RWPE1 (cell line): ENCODE measurements at regions not wholly inside any gene's neighbourhood (a gene's known extent, or its start where the extent isn't known, plus 50 kb on each side); places are given as distances from the start of the nearest gene placed in this dataset.

Experiments
- CTCF ChIA-PET: fragments of 350-600 bp; sonication (Branson Sonifier 250); formaldehyde crosslinking; extraction: SDS; loops from one replicate; lab custom pipeline; 2021; lab: Yijun Ruan, JAX
- POLR2A ChIA-PET: fragments of 400-600 bp; formaldehyde crosslinking; extraction: SDS; loops from one replicate; lab custom pipeline; 2020; ENCODE audit warnings: antibody characterized with exemption; ENCODE audit not compliant: low non-redundant PET; lab: Yijun Ruan, JAX
- DNase-seq: peaks from one replicate; pipeline ENCODE4 v3.0.0; 2012; ENCODE audit warnings: low spot score
- H3K27ac ChIP-seq: fragments of 450-650 bp; 2 replicates; pipeline ENCODE4 v1.5.1; 2017
- CTCF ChIP-seq: fragments of 450-650 bp; conservative IDR thresholded peaks from 2 replicates; pipeline ENCODE4 v1.5.1; 2017; ENCODE audit warnings: low read depth, mild to moderate bottlenecking

DNA sequence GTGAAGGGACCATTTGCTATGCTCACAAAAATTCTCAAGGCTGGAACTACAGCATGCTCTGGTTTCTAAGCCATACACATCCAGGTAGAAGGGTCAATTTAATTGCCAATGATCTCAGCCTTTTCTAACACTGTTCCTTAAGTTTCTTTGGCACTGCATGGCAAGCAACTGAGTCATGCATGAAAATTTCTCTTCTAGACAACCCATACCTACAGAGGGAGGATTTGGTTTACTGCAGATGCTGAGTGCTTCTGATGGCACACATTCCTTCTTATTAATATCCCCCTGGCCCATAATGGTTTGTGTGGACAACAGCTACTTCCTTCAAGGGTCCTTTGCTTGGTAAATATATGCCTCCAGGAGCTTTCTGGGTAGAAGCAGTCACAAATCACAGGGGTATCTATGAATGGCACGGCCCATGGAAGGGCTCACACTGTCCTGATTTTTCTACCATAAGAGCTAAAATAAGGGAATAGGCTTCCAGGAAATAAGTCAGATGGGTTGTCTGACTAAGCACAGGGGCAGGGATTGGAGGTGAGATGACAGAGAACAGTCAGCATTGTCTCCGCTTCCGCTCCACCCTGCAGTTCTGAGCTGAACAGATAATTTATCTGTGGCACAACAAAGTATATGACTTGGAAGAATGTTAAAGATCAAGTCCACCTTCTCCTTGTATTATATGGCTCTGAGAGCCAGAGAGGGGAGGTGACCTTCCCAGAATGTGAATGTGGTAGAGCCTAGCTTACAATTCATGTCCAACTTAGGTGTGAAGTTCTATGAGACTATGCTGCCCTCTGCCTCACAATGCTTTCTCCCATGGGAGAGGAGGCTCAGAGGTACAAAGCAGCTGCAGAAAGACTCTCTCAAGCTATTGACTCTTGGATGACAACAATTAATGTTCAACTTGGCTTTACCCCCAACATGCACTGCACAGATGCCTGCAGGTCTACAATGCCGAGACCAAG lies 199.2 kb upstream of the TNP1 start:
- CTCF ChIA-PET = interaction anchor here (1.1 kb wide), 1 partner anchor 352 kb away, joined by 3 read pairs; no protein-coding TSS in a partner anchor

GRCh38 chr2:217057773-217058172 lies 197.9 kb upstream of the TNP1 start:
- DNase-seq = no peak
- no peak overlapping the region for H3K27ac ChIP-seq
- POLR2A ChIA-PET = no interaction called here
- CTCF ChIA-PET = no interaction called here
- TF ChIP-seq CTCF = no peak

More for the DNA sequence above, 199.2 kb upstream of the TNP1 start:
- no peak for TF ChIP-seq CTCF
- no peak for DNase-seq
- POLR2A ChIA-PET = no interaction called here
- no peak overlapping the region for H3K27ac ChIP-seq

DNA sequence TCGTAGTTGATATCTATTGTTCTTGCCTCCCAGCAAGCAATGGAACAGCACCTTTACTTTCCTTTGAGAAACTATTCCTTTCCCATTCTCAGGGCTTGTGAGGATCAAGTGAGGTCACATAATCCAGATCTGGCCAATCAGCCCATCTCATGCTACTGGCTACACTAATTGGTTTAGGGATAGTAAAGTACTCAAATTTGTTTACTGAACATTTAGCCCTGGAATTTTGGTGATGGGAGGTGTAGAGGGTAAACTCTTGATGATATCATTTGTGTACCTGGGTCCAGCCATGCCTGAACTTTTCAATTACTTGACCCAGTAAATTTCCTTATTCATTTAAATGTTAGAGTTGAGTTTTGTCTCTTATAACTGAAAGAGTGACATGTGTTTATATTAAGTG lies 195.8 kb upstream of the TNP1 start:
- no peak for DNase-seq
- ChIA-PET CTCF (interaction anchor here (0.6 kb wide), 1 partner anchor 168 kb away, joined by 4 read pairs; no protein-coding TSS in a partner anchor), POLR2A (no interaction called here)
- TF ChIP-seq CTCF = no peak
- H3K27ac ChIP-seq = no peak overlapping the region

- ChIA-PET CTCF (no interaction called here), POLR2A (no interaction called here)
- TF ChIP-seq CTCF = no peak
- DNase-seq = no peak
- H3K27ac ChIP-seq = no peak overlapping the region
Measured at GRCh38 chr2:217054791-217055190, 194.9 kb upstream of the TNP1 start.

GRCh38 chr2:217052856-217053577 lies 193.2 kb upstream of the TNP1 start:
- H3K27ac ChIP-seq = no peak overlapping the region
- ChIA-PET CTCF (no interaction called here), POLR2A (interaction anchor here (0.5 kb wide), 1 partner anchor 26 kb away, joined by 3 read pairs; no protein-coding TSS in a partner anchor)
- DNase-seq = no peak
- TF ChIP-seq CTCF = no peak

DNA sequence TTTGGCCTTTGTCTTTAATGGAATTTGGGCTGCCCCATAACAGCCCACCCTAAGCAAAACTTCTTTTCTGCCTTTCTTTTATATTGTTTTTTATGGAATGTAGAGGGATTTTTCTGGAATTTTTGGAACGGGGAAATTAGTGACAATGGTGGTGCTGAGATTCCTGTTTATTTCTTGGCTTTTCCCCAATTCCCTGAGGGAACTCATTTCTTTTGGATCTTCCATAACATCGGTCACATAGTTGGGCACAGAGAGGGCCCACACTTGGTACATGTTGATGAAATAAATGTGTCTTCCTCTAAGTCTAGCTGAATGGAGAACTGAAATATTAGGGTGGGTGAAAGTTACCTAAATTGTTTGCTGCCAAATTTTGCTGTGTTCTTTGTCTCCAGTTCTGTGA lies 191.6 kb upstream of the TNP1 start:
- POLR2A ChIA-PET = no interaction called here
- CTCF ChIA-PET = interaction anchor here (0.6 kb wide), 1 partner anchor 662 kb away, joined by 3 read pairs; no protein-coding TSS in a partner anchor

More for the DNA sequence above, 191.6 kb upstream of the TNP1 start:
- H3K27ac ChIP-seq = no peak overlapping the region
- TF ChIP-seq CTCF = no peak
- no peak for DNase-seq
